ENCODE measurements at regions not wholly inside any gene's neighbourhood (a gene's known extent, or its start where the extent isn't known, plus 50 kb on each side); places are given as distances from the start of the nearest gene placed in this dataset.

DNA sequence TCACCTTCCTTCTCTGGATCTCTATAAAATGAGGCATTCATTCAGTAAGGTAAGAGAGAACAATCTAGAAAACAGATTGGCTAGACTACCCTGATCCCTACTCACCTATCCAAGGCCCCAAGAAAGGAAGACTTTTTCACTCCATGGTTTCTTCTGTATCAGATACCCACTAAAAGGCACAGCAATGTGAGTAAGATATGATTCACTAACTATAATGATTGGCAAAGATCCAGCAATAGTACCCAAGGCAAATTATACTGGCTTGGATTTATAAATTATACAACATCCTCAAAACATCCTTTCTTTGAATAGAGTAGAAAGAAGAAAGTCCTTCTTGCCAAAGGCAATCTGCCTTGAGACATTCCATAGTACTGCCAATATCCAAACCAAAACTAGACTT lies 1432.0 kb upstream of the GOT2 start:
- TF ChIP-seq, protein P1, sequence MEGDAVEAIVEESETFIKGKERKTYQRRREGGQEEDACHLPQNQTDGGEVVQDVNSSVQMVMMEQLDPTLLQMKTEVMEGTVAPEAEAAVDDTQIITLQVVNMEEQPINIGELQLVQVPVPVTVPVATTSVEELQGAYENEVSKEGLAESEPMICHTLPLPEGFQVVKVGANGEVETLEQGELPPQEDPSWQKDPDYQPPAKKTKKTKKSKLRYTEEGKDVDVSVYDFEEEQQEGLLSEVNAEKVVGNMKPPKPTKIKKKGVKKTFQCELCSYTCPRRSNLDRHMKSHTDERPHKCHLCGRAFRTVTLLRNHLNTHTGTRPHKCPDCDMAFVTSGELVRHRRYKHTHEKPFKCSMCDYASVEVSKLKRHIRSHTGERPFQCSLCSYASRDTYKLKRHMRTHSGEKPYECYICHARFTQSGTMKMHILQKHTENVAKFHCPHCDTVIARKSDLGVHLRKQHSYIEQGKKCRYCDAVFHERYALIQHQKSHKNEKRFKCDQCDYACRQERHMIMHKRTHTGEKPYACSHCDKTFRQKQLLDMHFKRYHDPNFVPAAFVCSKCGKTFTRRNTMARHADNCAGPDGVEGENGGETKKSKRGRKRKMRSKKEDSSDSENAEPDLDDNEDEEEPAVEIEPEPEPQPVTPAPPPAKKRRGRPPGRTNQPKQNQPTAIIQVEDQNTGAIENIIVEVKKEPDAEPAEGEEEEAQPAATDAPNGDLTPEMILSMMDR (IDR thresholded peaks at IDR 0.05): no peak
- TF ChIP-seq POLR2A (IDR thresholded peaks at IDR 0.05) (no peak), EP300 (IDR thresholded peaks at IDR 0.05) (no peak)

Data from ovary (tissue), 3 donors.